ENCODE measurements at regions not wholly inside any gene's neighbourhood (a gene's known extent, or its start where the extent isn't known, plus 50 kb on each side); places are given as distances from the start of the nearest gene placed in this dataset.

DNA sequence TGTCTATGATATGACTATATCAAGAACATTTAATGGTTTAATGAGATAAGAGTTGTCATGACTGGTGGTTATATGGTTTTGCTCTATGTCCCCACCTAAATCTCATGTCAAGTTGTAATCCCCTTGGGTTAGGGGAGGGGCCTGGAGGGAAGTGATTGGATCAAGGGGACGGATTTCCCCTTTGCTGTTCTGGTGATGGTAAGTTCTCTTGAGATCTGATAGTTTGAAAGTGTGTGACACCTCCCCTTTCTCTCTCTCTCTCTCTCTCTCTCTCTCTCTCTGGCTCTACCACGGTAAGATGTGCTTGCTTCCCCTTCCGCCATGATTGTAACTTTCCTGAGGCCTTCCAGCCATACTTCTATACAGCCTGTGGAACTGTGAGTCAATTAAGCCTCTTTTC, 803.4 kb downstream of the TRIML1 start:
- Histone ChIP-seq H3K9me3 (ENCODE audit: insufficient read depth, low read length) (no peaks in the 10 kb centered on the region), H2AFZ (ENCODE audit: low read depth, low read length) (no peak overlapping the region), H3K79me2 (ENCODE audit: low read length) (no peaks in the 10 kb centered on the region), H3K4me1 (ENCODE audit: low read length) (no peaks in the 10 kb centered on the region), H3K4me2 (ENCODE audit: low read length) (no peak overlapping the region), H4K20me1 (ENCODE audit: insufficient read depth, low read length) (no peaks in the 10 kb centered on the region), H3K27me3 (ENCODE audit: low read depth, low read length) (no peaks in the 10 kb centered on the region), H3K9ac (ENCODE audit: low read length) (no peak overlapping the region), H3K4me3 (ENCODE audit: low read length) (no peak overlapping the region), H3K36me3 (replicated peaks; ENCODE audit: low read depth, low read length) (no peaks in the 10 kb centered on the region), H3K27ac (ENCODE audit: low read length) (no peak overlapping the region)
- TF ChIP-seq, protein P1, sequence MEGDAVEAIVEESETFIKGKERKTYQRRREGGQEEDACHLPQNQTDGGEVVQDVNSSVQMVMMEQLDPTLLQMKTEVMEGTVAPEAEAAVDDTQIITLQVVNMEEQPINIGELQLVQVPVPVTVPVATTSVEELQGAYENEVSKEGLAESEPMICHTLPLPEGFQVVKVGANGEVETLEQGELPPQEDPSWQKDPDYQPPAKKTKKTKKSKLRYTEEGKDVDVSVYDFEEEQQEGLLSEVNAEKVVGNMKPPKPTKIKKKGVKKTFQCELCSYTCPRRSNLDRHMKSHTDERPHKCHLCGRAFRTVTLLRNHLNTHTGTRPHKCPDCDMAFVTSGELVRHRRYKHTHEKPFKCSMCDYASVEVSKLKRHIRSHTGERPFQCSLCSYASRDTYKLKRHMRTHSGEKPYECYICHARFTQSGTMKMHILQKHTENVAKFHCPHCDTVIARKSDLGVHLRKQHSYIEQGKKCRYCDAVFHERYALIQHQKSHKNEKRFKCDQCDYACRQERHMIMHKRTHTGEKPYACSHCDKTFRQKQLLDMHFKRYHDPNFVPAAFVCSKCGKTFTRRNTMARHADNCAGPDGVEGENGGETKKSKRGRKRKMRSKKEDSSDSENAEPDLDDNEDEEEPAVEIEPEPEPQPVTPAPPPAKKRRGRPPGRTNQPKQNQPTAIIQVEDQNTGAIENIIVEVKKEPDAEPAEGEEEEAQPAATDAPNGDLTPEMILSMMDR (IDR thresholded peaks at IDR 0.05; ENCODE audit: low read depth, low read length): no peak
- no peak for TF ChIP-seq EZH2phosphoT487 (IDR thresholded peaks at IDR 0.05; ENCODE audit: low read depth)

DNA sequence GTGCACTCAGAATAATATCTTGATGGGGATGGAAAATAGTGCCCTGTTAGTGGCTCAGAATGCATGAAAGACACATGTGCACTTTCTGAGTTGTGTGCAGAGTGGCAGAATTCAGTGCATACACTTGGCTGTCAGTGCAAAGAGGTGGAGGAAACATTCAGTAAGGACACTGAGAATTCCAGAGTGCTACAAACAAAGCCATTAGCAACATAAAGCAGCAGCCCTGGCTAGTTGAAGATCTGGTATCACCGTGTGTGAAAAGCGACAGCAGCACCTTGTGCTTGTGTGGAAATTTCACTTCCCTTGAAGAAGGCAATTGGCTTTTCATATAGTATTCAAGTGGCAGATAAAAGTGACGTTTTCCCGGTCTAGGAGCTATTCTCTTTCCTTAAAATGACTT, 810.4 kb downstream of the TRIML1 start:
- Histone ChIP-seq H2AFZ (ENCODE audit: low read depth, low read length) (no peak overlapping the region), H3K27me3 (ENCODE audit: low read depth, low read length) (no peaks in the 10 kb centered on the region), H3K9ac (ENCODE audit: low read length) (no peak overlapping the region), H3K9me3 (ENCODE audit: insufficient read depth, low read length) (no peaks in the 10 kb centered on the region), H3K27ac (ENCODE audit: low read length) (no peak overlapping the region), H3K4me2 (ENCODE audit: low read length) (no peak overlapping the region), H3K79me2 (ENCODE audit: low read length) (no peaks in the 10 kb centered on the region), H3K4me1 (ENCODE audit: low read length) (no peaks in the 10 kb centered on the region), H4K20me1 (ENCODE audit: insufficient read depth, low read length) (no peaks in the 10 kb centered on the region), H3K4me3 (ENCODE audit: low read length) (no peak overlapping the region), H3K36me3 (replicated peaks; ENCODE audit: low read depth, low read length) (no peaks in the 10 kb centered on the region)
- no peak for TF ChIP-seq EZH2phosphoT487 (IDR thresholded peaks at IDR 0.05; ENCODE audit: low read depth)
- TF ChIP-seq, protein P1 (IDR thresholded peaks at IDR 0.05; ENCODE audit: low read depth, low read length): no peak

DNA sequence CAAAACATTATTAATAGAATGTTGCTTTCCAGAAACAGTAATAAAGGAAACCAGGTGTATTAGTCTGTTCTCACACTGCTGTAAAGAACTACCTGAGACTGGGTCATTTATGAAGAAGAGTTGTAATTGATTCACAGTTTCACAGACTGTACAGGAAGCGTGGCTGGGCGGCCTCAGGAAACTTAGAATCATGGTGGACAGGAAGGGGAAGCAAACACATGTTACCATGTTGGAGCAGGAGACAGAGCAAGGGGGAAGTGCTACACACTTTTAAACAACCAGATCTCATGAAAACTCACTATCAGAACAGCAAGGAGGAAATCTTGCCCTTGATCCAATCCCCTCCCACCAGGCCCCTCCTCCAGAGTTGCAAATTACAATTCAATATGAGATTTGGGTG, 815.8 kb downstream of the TRIML1 start:
- Histone ChIP-seq H3K27ac (ENCODE audit: low read length) (no peak overlapping the region), H3K79me2 (ENCODE audit: low read length) (no peaks in the 10 kb centered on the region), H3K4me3 (ENCODE audit: low read length) (no peak overlapping the region), H3K27me3 (ENCODE audit: low read depth, low read length) (no peaks in the 10 kb centered on the region), H3K4me2 (ENCODE audit: low read length) (no peak overlapping the region), H4K20me1 (ENCODE audit: insufficient read depth, low read length) (no peaks in the 10 kb centered on the region), H3K9me3 (ENCODE audit: insufficient read depth, low read length) (no peaks in the 10 kb centered on the region), H2AFZ (ENCODE audit: low read depth, low read length) (no peak overlapping the region), H3K36me3 (replicated peaks; ENCODE audit: low read depth, low read length) (no peaks in the 10 kb centered on the region), H3K4me1 (ENCODE audit: low read length) (no peaks in the 10 kb centered on the region), H3K9ac (ENCODE audit: low read length) (no peak overlapping the region)
- TF ChIP-seq, protein P1 (IDR thresholded peaks at IDR 0.05; ENCODE audit: low read depth, low read length): no peak
- TF ChIP-seq EZH2phosphoT487 (IDR thresholded peaks at IDR 0.05; ENCODE audit: low read depth): no peak

DNA sequence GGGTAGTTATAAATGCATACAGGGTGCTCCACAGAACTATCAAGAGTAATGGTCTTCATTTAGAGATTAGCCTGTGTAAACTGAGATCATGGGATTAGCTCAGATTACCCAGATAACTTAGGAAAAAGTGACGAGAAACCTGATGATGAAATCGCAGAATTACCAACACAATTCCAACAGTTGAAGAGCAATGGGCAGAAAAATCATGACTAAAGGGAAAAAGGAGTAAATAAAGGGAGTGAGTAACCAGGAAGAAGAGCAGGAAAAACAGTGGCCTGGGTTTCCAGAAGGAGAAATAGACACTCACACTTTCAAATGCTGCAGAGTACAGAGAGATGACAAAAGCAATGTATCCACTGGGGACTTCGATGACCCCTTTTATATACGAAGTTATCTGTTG, 817.3 kb downstream of the TRIML1 start:
- Histone ChIP-seq H3K4me2 (ENCODE audit: low read length) (no peak overlapping the region), H2AFZ (ENCODE audit: low read depth, low read length) (no peak overlapping the region)
- TF ChIP-seq, protein P1 (IDR thresholded peaks at IDR 0.05; ENCODE audit: low read depth, low read length): no peak
- TF ChIP-seq EZH2phosphoT487 (IDR thresholded peaks at IDR 0.05; ENCODE audit: low read depth): no peak

More for the DNA sequence above, 817.3 kb downstream of the TRIML1 start:
- Histone ChIP-seq H3K27me3 (ENCODE audit: low read depth, low read length) (no peaks in the 10 kb centered on the region), H3K4me1 (ENCODE audit: low read length) (no peaks in the 10 kb centered on the region), H3K79me2 (ENCODE audit: low read length) (no peaks in the 10 kb centered on the region), H4K20me1 (ENCODE audit: insufficient read depth, low read length) (no peaks in the 10 kb centered on the region), H3K9me3 (ENCODE audit: insufficient read depth, low read length) (no peaks in the 10 kb centered on the region), H3K36me3 (replicated peaks; ENCODE audit: low read depth, low read length) (no peaks in the 10 kb centered on the region), H3K9ac (ENCODE audit: low read length) (no peak overlapping the region), H3K27ac (ENCODE audit: low read length) (no peak overlapping the region), H3K4me3 (ENCODE audit: low read length) (no peak overlapping the region)
